ENCODE measurements at regions not wholly inside any gene's neighbourhood (a gene's known extent, or its start where the extent isn't known, plus 50 kb on each side); places are given as distances from the start of the nearest gene placed in this dataset.

DNA sequence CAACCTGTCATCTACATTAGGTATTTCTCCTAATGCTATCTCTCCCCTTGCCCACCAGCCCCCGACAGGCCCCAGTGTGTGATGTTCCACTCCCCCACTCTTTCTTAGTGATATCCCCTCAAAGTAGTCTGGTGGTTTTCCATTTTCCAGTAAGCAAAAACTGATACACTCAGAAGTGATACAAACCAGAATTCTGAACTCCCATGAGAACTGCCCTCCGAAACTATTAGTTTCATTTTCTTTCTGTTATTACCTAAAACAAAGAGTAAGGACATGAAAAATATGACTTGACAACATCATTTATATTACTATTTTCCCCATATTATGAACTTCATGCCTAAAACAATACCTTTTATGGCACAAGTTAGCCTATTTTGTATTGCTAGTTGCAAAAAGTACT lies 175.0 kb downstream of the OTUD1 start:
- DNase-seq = no peak
- Histone ChIP-seq H3K9me3 (no peaks in the 10 kb centered on the region), H3K36me3 (no peaks in the 10 kb centered on the region), H3K4me3 (no peak overlapping the region), H3K4me1 (no peaks in the 10 kb centered on the region), H3K27me3 (no peaks in the 10 kb centered on the region), H3K27ac (no peak overlapping the region)
- intact Hi-C loops (cut with DNase I; ENCODE audit: low total_unique reads) = no loop called here
- 88 to 98% (median 90%) methylated on average over 2 of the region's 2 CpGs for WGBS, 5 donors
- no peak for TF ChIP-seq POLR2A (IDR thresholded peaks at IDR 0.05)
- TF ChIP-seq POLR2AphosphoS5 (IDR thresholded peaks at IDR 0.05) = no peak
- no peak for TF ChIP-seq CTCF (IDR thresholded peaks at IDR 0.05)
- no peak for TF ChIP-seq EP300 (IDR thresholded peaks at IDR 0.05)

GRCh38 chr10:23614483-23614882 lies 175.6 kb downstream of the OTUD1 start:
- TF ChIP-seq POLR2A (IDR thresholded peaks at IDR 0.05) = no peak
- no peak for TF ChIP-seq CTCF (IDR thresholded peaks at IDR 0.05)
- no peak for TF ChIP-seq POLR2AphosphoS5 (IDR thresholded peaks at IDR 0.05)
- TF ChIP-seq EP300 (IDR thresholded peaks at IDR 0.05) = no peak
- no peak for DNase-seq
- WGBS, 5 donors = 44 to 67% (median 62%) methylated on average over 1 of the region's 1 CpG
- Histone ChIP-seq H3K27me3 (no peaks in the 10 kb centered on the region), H3K4me1 (no peaks in the 10 kb centered on the region), H3K4me3 (no peak overlapping the region), H3K9me3 (no peaks in the 10 kb centered on the region), H3K27ac (no peak overlapping the region), H3K36me3 (no peaks in the 10 kb centered on the region)
- intact Hi-C loops (cut with DNase I; ENCODE audit: low total_unique reads) = no loop called here

GRCh38 chr10:23630376-23630775 lies 191.5 kb downstream of the OTUD1 start:
- Histone ChIP-seq H3K36me3 (no peaks in the 10 kb centered on the region), H3K9me3 (peaks cover 3 to 23% (median 11%) of the 10 kb centered on the region in 4 donors), H3K27ac (no peak overlapping the region), H3K4me1 (no peaks in the 10 kb centered on the region), H3K27me3 (no peaks in the 10 kb centered on the region), H3K4me3 (no peak overlapping the region)
- no peak for TF ChIP-seq POLR2A (IDR thresholded peaks at IDR 0.05)
- TF ChIP-seq EP300 (IDR thresholded peaks at IDR 0.05) = no peak
- no peak for TF ChIP-seq POLR2AphosphoS5 (IDR thresholded peaks at IDR 0.05)
- no peak for TF ChIP-seq CTCF (IDR thresholded peaks at IDR 0.05)
- DNase-seq = no peak
- intact Hi-C loops (cut with DNase I; ENCODE audit: low total_unique reads) = no loop called here

DNA sequence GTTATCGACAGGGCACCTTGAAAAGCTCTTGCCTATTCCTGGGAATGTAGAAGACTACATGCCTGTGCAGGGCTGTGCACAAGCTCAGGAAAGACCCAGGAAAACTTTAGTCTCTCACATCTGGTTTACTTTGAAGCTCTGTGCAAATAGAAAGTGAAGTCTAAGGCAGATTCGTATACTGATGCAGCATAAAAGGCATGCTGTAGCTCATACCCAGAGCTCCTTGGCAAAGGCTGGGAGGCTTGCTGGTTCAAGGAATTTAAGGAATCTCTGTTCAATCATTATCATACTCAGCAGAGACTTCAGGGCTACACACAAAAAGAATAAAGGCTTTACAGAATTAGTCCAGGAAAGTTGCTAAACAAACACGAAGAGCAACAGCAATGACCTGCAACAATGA lies 192.0 kb downstream of the OTUD1 start:
- no peaks in the 10 kb centered on the region for H3K27me3 ChIP-seq
- H3K4me3 ChIP-seq = no peak overlapping the region
- no peak overlapping the region for H3K27ac ChIP-seq
- H3K9me3 ChIP-seq = peaks cover 3 to 23% (median 11%) of the 10 kb centered on the region in 4 donors
- DNase-seq = no peak
- 45 to 57% (median 52%) methylated on average over 3 of the region's 3 CpGs for WGBS, 5 donors
- H3K4me1 ChIP-seq = no peaks in the 10 kb centered on the region
- TF ChIP-seq EP300 (IDR thresholded peaks at IDR 0.05) = no peak
- TF ChIP-seq POLR2A (IDR thresholded peaks at IDR 0.05) = no peak
- no peak for TF ChIP-seq CTCF (IDR thresholded peaks at IDR 0.05)
- TF ChIP-seq POLR2AphosphoS5 (IDR thresholded peaks at IDR 0.05) = no peak
- H3K36me3 ChIP-seq = no peaks in the 10 kb centered on the region
- intact Hi-C loops (cut with DNase I; ENCODE audit: low total_unique reads) = no loop called here
